Mesendoderm (in vitro differentiated cells): ENCODE measurements at regions not wholly inside any gene's neighbourhood (a gene's known extent, or its start where the extent isn't known, plus 50 kb on each side); places are given as distances from the start of the nearest gene placed in this dataset.

ENCODE experiments used
- DNase-seq: peaks from one replicate; pipeline ENCODE4 v3.0.0; 2013
- H2AK5ac ChIP-seq: 2 replicates; pipeline ENCODE4 v1.6.1; 2013; ENCODE audit warnings: low read length, inconsistent platforms
- H2BK120ac ChIP-seq: 2 replicates; pipeline ENCODE4 v1.6.1; 2013; ENCODE audit warnings: low read depth, mild to moderate bottlenecking, low read length, moderate library complexity, mixed read lengths
- H2BK15ac ChIP-seq: replicated peaks from 2 replicates; pipeline ENCODE4 v1.6.1; 2013; ENCODE audit warnings: low read depth, mild to moderate bottlenecking, moderate library complexity
- H2BK5ac ChIP-seq: 2 replicates; pipeline ENCODE4 v1.6.1; 2013; ENCODE audit warnings: low read length, inconsistent platforms
- H3K18ac ChIP-seq: 2 replicates; pipeline ENCODE4 v1.6.1; 2013; ENCODE audit warnings: mild to moderate bottlenecking, low read length, mixed read lengths
- H3K23ac ChIP-seq: one replicate; pipeline ENCODE4 v1.6.1; 2013; ENCODE audit warnings: low read length
- H3K27ac ChIP-seq: 2 replicates; pipeline ENCODE4 v1.5.1; 2013; ENCODE audit warnings: low read depth, mild to moderate bottlenecking, inconsistent platforms, low read length, moderate library complexity
- H3K27me3 ChIP-seq: 2 replicates; pipeline ENCODE4 v1.6.1; 2013; ENCODE audit warnings: low read length, control low read depth, mild to moderate bottlenecking, inconsistent platforms; ENCODE audit not compliant: insufficient read depth, poor library complexity
- H3K36me3 ChIP-seq: 2 replicates; pipeline ENCODE4 v1.6.1; 2013; ENCODE audit warnings: low read length, inconsistent platforms; ENCODE audit not compliant: control insufficient read depth, insufficient read depth
- H3K4ac ChIP-seq: one replicate; pipeline ENCODE4 v1.6.1; 2013; ENCODE audit warnings: low read depth, mild to moderate bottlenecking, low read length, moderate library complexity
- H3K4me1 ChIP-seq: 2 replicates; pipeline ENCODE4 v1.6.1; 2013; ENCODE audit warnings: low read depth, low read length, inconsistent platforms; ENCODE audit not compliant: control insufficient read depth
- H3K4me2 ChIP-seq: 2 replicates; pipeline ENCODE4 v1.6.1; 2013; ENCODE audit warnings: low read length
- H3K4me3 ChIP-seq: 2 replicates; pipeline ENCODE4 v1.5.1; 2013; ENCODE audit warnings: mild to moderate bottlenecking, low read length
- H3K56ac ChIP-seq: one replicate; pipeline ENCODE4 v1.6.1; 2013; ENCODE audit warnings: low read length
- H3K79me1 ChIP-seq: 2 replicates; pipeline ENCODE4 v1.6.1; 2013; ENCODE audit warnings: low read length, inconsistent platforms
- H3K79me2 ChIP-seq: 2 replicates; pipeline ENCODE4 v1.6.1; 2013; ENCODE audit warnings: mild to moderate bottlenecking, low read length; ENCODE audit not compliant: control insufficient read depth, insufficient read depth
- H3K9ac ChIP-seq: 2 replicates; pipeline ENCODE4 v1.6.1; 2013; ENCODE audit warnings: low read length, inconsistent platforms
- H4K5ac ChIP-seq: one replicate; pipeline ENCODE4 v1.6.1; 2013; ENCODE audit warnings: low read length
- H4K8ac ChIP-seq: one replicate; pipeline ENCODE4 v1.6.1; 2013; ENCODE audit warnings: low read depth, mild to moderate bottlenecking, control low read depth, low read length, moderate library complexity
- WGBS: extraction: QIAGEN DNeasy Blood & Tissue Kit; methylation state at CpG from one replicate; pipeline ENCODE4 v1.1.7; 2013; ENCODE audit warnings: low lambda C conversion rate, missing lambda C conversion rate; ENCODE audit not compliant: insufficient coverage; ENCODE audit errors: extremely low coverage; 5-methylcytosine and 5-hydroxymethylcytosine counted together

- no peak overlapping the region for H2BK120ac ChIP-seq
- no peak overlapping the region for H3K18ac ChIP-seq
- H3K4ac ChIP-seq, result no peak overlapping the region
- H3K4me1 ChIP-seq, result no peaks in the 10 kb centered on the region
- no peak overlapping the region for H3K27ac ChIP-seq
- no peaks in the 10 kb centered on the region for H3K79me1 ChIP-seq
- no peak overlapping the region for H2AK5ac ChIP-seq
- no peak overlapping the region for H3K56ac ChIP-seq
- no peaks in the 10 kb centered on the region for H3K79me2 ChIP-seq
- no peak overlapping the region for H2BK5ac ChIP-seq
- H3K36me3 ChIP-seq, result no peaks in the 10 kb centered on the region
- no peak overlapping the region for H3K4me2 ChIP-seq
- no peak overlapping the region for H4K5ac ChIP-seq
- H3K27me3 ChIP-seq, result no peaks in the 10 kb centered on the region
- H2BK15ac ChIP-seq, result no peak overlapping the region
- H3K23ac ChIP-seq, result no peak overlapping the region
- WGBS, result no CpG with 5 or more reads among the region's 5 CpGs
- no peak overlapping the region for H3K4me3 ChIP-seq
- no peak for DNase-seq
- no peak overlapping the region for H3K9ac ChIP-seq
- no peak overlapping the region for H4K8ac ChIP-seq
These were observed 821.3 kb upstream of the TYRP1 start for GRCh38 chr9:11871852-11872251.

- Histone ChIP-seq H3K27ac (no peak overlapping the region), H3K56ac (no peak overlapping the region)
These were observed 820.7 kb upstream of the TYRP1 start for GRCh38 chr9:11872471-11872870.

GRCh38 chr9:11874414-11874813 lies 818.8 kb upstream of the TYRP1 start:
- Histone ChIP-seq H3K4me3 (no peak overlapping the region), H2BK15ac (no peak overlapping the region), H3K4ac (no peak overlapping the region), H2BK120ac (no peak overlapping the region), H3K27ac (no peak overlapping the region), H3K27me3 (no peaks in the 10 kb centered on the region), H2BK5ac (no peak overlapping the region), H3K79me2 (no peaks in the 10 kb centered on the region), H2AK5ac (no peak overlapping the region), H3K18ac (no peak overlapping the region), H4K8ac (no peak overlapping the region), H3K4me1 (no peaks in the 10 kb centered on the region), H3K79me1 (no peaks in the 10 kb centered on the region), H3K56ac (no peak overlapping the region), H3K4me2 (no peak overlapping the region), H4K5ac (no peak overlapping the region), H3K23ac (no peak overlapping the region), H3K36me3 (no peaks in the 10 kb centered on the region), H3K9ac (no peak overlapping the region)
- WGBS, result no CpG with 5 or more reads among the region's 2 CpGs
- DNase-seq, result no peak

More at GRCh38 chr9:11872471-11872870, 820.7 kb upstream of the TYRP1 start:
- Histone ChIP-seq H3K36me3 (no peaks in the 10 kb centered on the region), H4K8ac (no peak overlapping the region), H2BK5ac (no peak overlapping the region), H4K5ac (no peak overlapping the region), H2AK5ac (no peak overlapping the region), H3K4me2 (no peak overlapping the region), H3K79me1 (no peaks in the 10 kb centered on the region), H3K4me1 (no peaks in the 10 kb centered on the region), H2BK15ac (no peak overlapping the region), H3K27me3 (no peaks in the 10 kb centered on the region), H3K79me2 (no peaks in the 10 kb centered on the region), H2BK120ac (no peak overlapping the region), H3K4ac (no peak overlapping the region), H3K23ac (no peak overlapping the region), H3K18ac (no peak overlapping the region), H3K9ac (no peak overlapping the region), H3K4me3 (no peak overlapping the region)
- no CpG with 5 or more reads among the region's 1 CpG for WGBS
- DNase-seq, result no peak

- Histone ChIP-seq H3K4me1 (no peaks in the 10 kb centered on the region), H2BK15ac (no peak overlapping the region), H3K27me3 (no peaks in the 10 kb centered on the region), H3K23ac (no peak overlapping the region), H3K27ac (no peak overlapping the region), H3K79me2 (no peaks in the 10 kb centered on the region), H3K9ac (no peak overlapping the region), H2AK5ac (no peak overlapping the region), H3K4ac (no peak overlapping the region), H2BK120ac (no peak overlapping the region), H4K8ac (no peak overlapping the region), H2BK5ac (no peak overlapping the region), H3K4me2 (no peak overlapping the region), H3K4me3 (no peak overlapping the region), H3K18ac (no peak overlapping the region), H3K56ac (no peak overlapping the region), H3K79me1 (no peaks in the 10 kb centered on the region), H4K5ac (no peak overlapping the region), H3K36me3 (no peaks in the 10 kb centered on the region)
- no peak for DNase-seq
- no CpG with 5 or more reads among the region's 1 CpG for WGBS
These were observed 800.8 kb upstream of the TYRP1 start for GRCh38 chr9:11892401-11892800.

- no peak overlapping the region for H3K9ac ChIP-seq
- no peaks in the 10 kb centered on the region for H3K4me1 ChIP-seq
- H3K4me3 ChIP-seq, result no peak overlapping the region
- no peak overlapping the region for H2AK5ac ChIP-seq
- H3K27me3 ChIP-seq, result no peaks in the 10 kb centered on the region
- H3K18ac ChIP-seq, result no peak overlapping the region
- no peak overlapping the region for H3K56ac ChIP-seq
- no peak overlapping the region for H4K5ac ChIP-seq
- H2BK5ac ChIP-seq, result no peak overlapping the region
- H4K8ac ChIP-seq, result no peak overlapping the region
- no peaks in the 10 kb centered on the region for H3K79me1 ChIP-seq
- H2BK120ac ChIP-seq, result no peak overlapping the region
- no peak overlapping the region for H3K27ac ChIP-seq
- peak; percentile 1 for DNase-seq
- no peaks in the 10 kb centered on the region for H3K79me2 ChIP-seq
- H3K4ac ChIP-seq, result no peak overlapping the region
- H2BK15ac ChIP-seq, result no peak overlapping the region
- no peak overlapping the region for H3K4me2 ChIP-seq
- no peak overlapping the region for H3K23ac ChIP-seq
- H3K36me3 ChIP-seq, result no peaks in the 10 kb centered on the region
These were observed 799.9 kb upstream of the TYRP1 start for GRCh38 chr9:11893331-11893730.

GRCh38 chr9:11894136-11894535 lies 799.0 kb upstream of the TYRP1 start:
- H3K18ac ChIP-seq, result no peak overlapping the region
- no peaks in the 10 kb centered on the region for H3K79me1 ChIP-seq
- no peak overlapping the region for H3K23ac ChIP-seq
- no peak overlapping the region for H2BK5ac ChIP-seq
- H3K4me2 ChIP-seq, result no peak overlapping the region
- no peaks in the 10 kb centered on the region for H3K36me3 ChIP-seq
- no peaks in the 10 kb centered on the region for H3K4me1 ChIP-seq
- no peak overlapping the region for H4K5ac ChIP-seq
- no peak overlapping the region for H3K4me3 ChIP-seq
- no peak overlapping the region for H2BK120ac ChIP-seq
- H4K8ac ChIP-seq, result no peak overlapping the region
- no peak overlapping the region for H3K56ac ChIP-seq
- H3K27me3 ChIP-seq, result no peaks in the 10 kb centered on the region
- H2AK5ac ChIP-seq, result no peak overlapping the region
- no peak overlapping the region for H3K4ac ChIP-seq
- H3K9ac ChIP-seq, result no peak overlapping the region
- no peak overlapping the region for H3K27ac ChIP-seq
- H3K79me2 ChIP-seq, result no peaks in the 10 kb centered on the region
- no peak overlapping the region for H2BK15ac ChIP-seq
- WGBS, result no CpG with 5 or more reads among the region's 1 CpG
- no peak for DNase-seq
